Right hindlimb (tissue), 1 donor: ENCODE measurements at regions not wholly inside any gene's neighbourhood (a gene's known extent, or its start where the extent isn't known, plus 50 kb on each side); places are given as distances from the start of the nearest gene placed in this dataset.

ENCODE experiments used
- DNase-seq: peaks from one replicate; pipeline ENCODE4 v3.0.0-alpha.2; 2018

DNA sequence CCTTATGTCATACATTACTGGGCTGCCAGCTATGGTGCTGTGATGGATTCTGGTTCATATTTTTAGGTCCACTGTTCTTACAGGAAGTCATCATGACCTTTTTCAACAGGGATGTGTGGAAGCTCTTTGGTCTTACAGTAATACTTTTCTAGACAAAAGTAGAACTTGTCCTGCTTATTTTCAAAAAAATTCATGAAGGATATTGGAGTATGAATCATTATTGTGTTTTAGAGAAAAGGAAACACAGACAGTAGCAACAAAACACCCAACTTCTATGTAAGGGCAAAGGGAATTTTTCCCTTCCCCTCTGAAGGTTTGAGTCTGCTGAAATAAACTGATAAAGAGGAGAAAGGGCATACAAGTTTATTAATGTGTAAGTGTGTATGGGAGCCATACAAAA lies 54.7 kb upstream of the FAM9C start:
- no peak for DNase-seq

DNA sequence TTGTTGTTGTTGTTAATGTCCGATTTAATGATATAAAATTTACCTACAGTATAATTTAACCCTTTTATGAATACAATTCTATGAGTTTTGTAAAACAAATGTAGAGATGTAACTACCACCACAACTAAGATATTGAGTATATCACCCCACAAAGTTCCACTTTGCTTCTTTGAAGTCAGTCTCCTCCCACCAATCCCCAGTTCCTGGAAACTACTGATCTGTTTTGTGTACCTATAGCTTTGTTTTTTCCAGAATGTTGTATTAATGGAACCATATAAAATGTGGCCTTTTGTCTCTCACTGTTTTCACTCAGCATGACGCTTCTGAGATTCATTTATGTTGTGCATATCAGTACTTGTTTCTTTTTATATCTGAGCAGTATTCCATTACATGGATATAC lies 52.3 kb upstream of the FAM9C start:
- DNase-seq: no peak

- DNase-seq: peak; percentile 61
Observed at GRCh38 chrX:13094828-13095341, 50.5 kb upstream of the FAM9C start.

DNA sequence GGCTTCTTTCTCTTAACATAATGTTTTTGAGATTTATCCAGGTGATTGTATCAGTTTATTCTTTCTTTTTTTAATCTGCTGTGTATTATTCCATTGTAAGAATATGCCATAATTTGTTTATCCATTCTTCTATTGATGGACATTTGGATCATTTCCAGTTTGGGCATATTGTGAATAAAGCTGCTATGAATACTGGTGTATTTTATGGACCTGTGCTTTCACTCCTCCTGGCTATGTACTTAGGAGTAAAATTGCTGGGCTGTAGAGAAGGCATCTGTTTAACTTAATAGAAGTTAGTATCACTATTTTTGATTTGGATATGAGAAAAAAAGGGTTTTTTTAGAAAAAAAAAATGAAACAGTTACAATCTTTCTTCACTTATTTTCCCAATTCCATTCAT lies 50.0 kb upstream of the FAM9C start:
- no peak for DNase-seq
